ENCODE measurements at regions not wholly inside any gene's neighbourhood (a gene's known extent, or its start where the extent isn't known, plus 50 kb on each side); places are given as distances from the start of the nearest gene placed in this dataset.

DNA sequence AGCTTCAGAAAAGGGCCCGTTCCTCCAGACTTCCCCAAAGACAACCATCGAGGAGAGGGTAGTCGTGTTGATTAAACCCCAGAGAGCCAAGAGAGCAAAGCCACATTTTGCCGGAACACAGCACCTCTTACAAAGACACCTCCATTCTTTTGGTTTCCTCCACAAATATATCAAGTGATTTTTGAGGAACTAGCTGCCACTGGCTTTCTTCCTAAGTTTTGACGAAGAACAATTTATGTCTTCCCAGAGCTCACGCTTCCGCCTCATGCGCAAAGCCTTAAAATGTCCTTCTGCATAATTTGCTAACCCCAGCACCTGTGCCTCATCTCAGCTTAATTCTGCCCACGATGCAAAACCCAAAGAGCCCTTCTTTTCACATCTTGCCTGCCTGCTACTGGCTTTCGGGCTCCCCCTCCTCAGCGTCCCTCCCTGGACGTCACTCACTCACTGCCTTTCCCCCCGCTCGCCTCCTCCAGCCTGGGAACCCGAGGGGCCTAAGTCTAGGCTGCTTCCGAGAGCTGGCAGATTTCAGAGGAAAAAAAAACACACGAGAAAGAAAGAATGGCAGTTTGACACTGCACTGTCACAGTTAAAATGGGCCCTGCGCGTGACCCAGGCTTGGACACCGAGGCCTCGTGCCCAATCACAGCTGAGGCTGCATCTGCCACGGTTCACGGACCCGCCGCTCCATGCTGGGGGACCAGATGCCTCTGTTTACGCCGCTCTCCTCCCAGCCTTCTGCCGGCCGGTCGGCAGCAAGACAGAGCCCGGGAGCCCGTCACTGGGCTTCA lies 77.6 kb upstream of the IFNAR2 start:
- TF ChIP-seq CREB1 (CRISPR knock-in tag; IDR thresholded peaks at IDR 0.05; ENCODE audit: low read depth): no peak
- TF ChIP-seq NANOG (IDR thresholded peaks at IDR 0.05; ENCODE audit: borderline replicate concordance): no peak
- TF ChIP-seq, protein P1, sequence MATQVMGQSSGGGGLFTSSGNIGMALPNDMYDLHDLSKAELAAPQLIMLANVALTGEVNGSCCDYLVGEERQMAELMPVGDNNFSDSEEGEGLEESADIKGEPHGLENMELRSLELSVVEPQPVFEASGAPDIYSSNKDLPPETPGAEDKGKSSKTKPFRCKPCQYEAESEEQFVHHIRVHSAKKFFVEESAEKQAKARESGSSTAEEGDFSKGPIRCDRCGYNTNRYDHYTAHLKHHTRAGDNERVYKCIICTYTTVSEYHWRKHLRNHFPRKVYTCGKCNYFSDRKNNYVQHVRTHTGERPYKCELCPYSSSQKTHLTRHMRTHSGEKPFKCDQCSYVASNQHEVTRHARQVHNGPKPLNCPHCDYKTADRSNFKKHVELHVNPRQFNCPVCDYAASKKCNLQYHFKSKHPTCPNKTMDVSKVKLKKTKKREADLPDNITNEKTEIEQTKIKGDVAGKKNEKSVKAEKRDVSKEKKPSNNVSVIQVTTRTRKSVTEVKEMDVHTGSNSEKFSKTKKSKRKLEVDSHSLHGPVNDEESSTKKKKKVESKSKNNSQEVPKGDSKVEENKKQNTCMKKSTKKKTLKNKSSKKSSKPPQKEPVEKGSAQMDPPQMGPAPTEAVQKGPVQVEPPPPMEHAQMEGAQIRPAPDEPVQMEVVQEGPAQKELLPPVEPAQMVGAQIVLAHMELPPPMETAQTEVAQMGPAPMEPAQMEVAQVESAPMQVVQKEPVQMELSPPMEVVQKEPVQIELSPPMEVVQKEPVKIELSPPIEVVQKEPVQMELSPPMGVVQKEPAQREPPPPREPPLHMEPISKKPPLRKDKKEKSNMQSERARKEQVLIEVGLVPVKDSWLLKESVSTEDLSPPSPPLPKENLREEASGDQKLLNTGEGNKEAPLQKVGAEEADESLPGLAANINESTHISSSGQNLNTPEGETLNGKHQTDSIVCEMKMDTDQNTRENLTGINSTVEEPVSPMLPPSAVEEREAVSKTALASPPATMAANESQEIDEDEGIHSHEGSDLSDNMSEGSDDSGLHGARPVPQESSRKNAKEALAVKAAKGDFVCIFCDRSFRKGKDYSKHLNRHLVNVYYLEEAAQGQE (IDR thresholded peaks at IDR 0.05; ENCODE audit: unreplicated experiment): no peak
